Immature natural killer cell (primary cell): ENCODE measurements at regions not wholly inside any gene's neighbourhood (a gene's known extent, or its start where the extent isn't known, plus 50 kb on each side); places are given as distances from the start of the nearest gene placed in this dataset.
A peak's percentile ranks its signal among the peaks of the same experiment; 100 is the strongest.
"Not testable (repeated sequence)": the region's sequence is repeated elsewhere in the genome, so short reads cannot be mapped to it uniquely, and the experiment has no call there.

Source experiments
- DNase-seq, 3 donors: peaks; one replicate each; pipeline ENCODE4 v3.0.0; 2022; ENCODE audit warnings: mixed read lengths in 1 of 3
- H3K27ac Mint-ChIP-seq, 6 donors: one replicate each; pipeline ENCODE4 v1.8.0; 2020; ENCODE audit warnings: mixed read lengths in 6 of 6, mild to moderate bottlenecking in 5 of 6, inconsistent platforms in 4 of 6, moderate library complexity in 3 of 6
- H3K27me3 Mint-ChIP-seq, 3 donors: one replicate each; pipeline ENCODE4 v1.8.0; 2020 to 2021; ENCODE audit warnings: low read depth in 3 of 3, mild to moderate bottlenecking in 3 of 3, mixed read lengths in 3 of 3, moderate library complexity in 3 of 3, inconsistent platforms in 1 of 3
- H3K36me3 Mint-ChIP-seq, 3 donors: one replicate each; pipeline ENCODE4 v1.8.0; 2020; ENCODE audit warnings: mixed read lengths in 3 of 3, inconsistent platforms in 2 of 3, mild to moderate bottlenecking in 2 of 3
- H3K4me1 Mint-ChIP-seq, 2 donors: one replicate each; pipeline ENCODE4 v1.8.0; 2020; ENCODE audit warnings: inconsistent platforms in 2 of 2, mild to moderate bottlenecking in 2 of 2, mixed read lengths in 2 of 2, moderate library complexity in 1 of 2
- H3K4me3 Mint-ChIP-seq, 5 donors: one replicate each; pipeline ENCODE4 v1.8.0; 2020; ENCODE audit warnings: mild to moderate bottlenecking in 5 of 5, mixed read lengths in 5 of 5, inconsistent platforms in 3 of 5, moderate library complexity in 3 of 5
- H3K9me3 Mint-ChIP-seq, 6 donors: one replicate each; pipeline ENCODE4 v1.8.0; 2020; ENCODE audit warnings: mild to moderate bottlenecking in 6 of 6, mixed read lengths in 6 of 6, inconsistent platforms in 4 of 6, moderate library complexity in 3 of 6

DNA sequence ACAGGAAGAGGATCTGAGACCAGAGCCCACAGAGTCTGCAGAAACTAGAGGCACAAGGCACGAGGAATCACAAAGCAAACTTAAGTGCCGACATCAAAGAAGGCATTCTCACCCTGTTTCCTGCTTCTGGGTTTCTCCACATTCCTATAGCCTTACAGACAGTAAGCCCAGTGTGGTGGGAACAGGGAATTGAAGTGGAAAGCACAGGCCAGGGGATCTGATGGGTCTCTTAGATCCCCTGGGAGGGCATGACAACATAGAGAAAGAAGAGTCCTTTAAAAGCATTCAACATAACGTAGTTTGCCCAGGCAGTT, 75.6 kb upstream of the FRMD6 start:
- Mint-ChIP-seq H3K36me3 (no peaks in the 10 kb centered on the region), H3K4me1 (peaks cover 15 to 23% of the 10 kb centered on the region in 2 donors), H3K27me3 (peaks cover 7 to 13% (median 8%) of the 10 kb centered on the region in 3 donors), H3K9me3 (no peaks in the 10 kb centered on the region), H3K4me3 (no peak overlapping the region), H3K27ac (no peak overlapping the region)
- no peak for DNase-seq

DNA sequence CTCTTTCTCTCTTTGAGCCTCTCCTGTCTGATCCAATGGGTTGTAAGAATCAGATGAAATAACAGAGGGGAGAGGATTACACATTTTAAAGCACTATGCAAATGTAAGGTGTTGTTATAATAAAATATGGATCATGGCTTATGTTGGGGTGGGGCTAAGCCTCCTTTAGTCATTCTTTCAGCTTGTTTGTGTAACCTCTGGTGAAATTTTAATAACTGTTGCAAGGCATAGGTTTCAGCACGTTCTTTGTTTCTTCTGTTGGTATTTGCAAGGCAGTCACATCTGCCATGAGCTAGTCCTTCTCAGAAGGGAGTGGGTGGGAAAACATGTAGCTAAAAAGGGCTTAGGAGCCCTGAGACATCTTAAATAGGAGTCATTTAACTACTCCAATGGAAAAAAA, 74.8 kb upstream of the FRMD6 start:
- no peak overlapping the region for H3K27ac Mint-ChIP-seq
- H3K27me3 Mint-ChIP-seq = peaks cover 9 to 12% (median 9%) of the 10 kb centered on the region in 3 donors
- H3K4me3 Mint-ChIP-seq = no peak overlapping the region
- peaks cover 15 to 23% of the 10 kb centered on the region in 2 donors for H3K4me1 Mint-ChIP-seq
- no peaks in the 10 kb centered on the region for H3K9me3 Mint-ChIP-seq
- no peaks in the 10 kb centered on the region for H3K36me3 Mint-ChIP-seq
- no peak for DNase-seq

DNA sequence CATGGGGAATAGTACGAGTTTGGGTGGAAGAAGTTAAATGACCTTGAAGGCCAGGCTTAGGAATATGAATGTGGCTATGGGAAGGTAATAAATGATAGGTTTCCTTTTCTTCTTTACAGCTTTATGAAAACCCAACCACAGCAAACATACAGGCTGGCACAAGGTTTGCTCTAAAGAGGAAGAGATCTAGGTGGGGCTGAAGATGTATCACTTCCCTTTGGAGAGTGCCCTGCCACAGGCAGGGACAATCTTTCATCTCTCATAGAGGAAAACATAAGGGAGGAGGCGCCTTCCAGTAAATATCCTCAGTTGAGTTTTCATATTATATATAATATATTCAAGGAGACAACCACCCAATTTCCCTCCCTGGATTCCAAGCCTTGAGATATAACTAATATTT, 72.9 kb upstream of the FRMD6 start:
- H3K4me3 Mint-ChIP-seq = no peak overlapping the region
- peaks cover 6 to 12% (median 6%) of the 10 kb centered on the region in 3 donors for H3K27me3 Mint-ChIP-seq
- no peak for DNase-seq
- peaks cover 3 to 7% of the 10 kb centered on the region in 2 donors for H3K4me1 Mint-ChIP-seq
- no peaks in the 10 kb centered on the region for H3K9me3 Mint-ChIP-seq
- H3K36me3 Mint-ChIP-seq = no peaks in the 10 kb centered on the region
- no peak overlapping the region for H3K27ac Mint-ChIP-seq

DNA sequence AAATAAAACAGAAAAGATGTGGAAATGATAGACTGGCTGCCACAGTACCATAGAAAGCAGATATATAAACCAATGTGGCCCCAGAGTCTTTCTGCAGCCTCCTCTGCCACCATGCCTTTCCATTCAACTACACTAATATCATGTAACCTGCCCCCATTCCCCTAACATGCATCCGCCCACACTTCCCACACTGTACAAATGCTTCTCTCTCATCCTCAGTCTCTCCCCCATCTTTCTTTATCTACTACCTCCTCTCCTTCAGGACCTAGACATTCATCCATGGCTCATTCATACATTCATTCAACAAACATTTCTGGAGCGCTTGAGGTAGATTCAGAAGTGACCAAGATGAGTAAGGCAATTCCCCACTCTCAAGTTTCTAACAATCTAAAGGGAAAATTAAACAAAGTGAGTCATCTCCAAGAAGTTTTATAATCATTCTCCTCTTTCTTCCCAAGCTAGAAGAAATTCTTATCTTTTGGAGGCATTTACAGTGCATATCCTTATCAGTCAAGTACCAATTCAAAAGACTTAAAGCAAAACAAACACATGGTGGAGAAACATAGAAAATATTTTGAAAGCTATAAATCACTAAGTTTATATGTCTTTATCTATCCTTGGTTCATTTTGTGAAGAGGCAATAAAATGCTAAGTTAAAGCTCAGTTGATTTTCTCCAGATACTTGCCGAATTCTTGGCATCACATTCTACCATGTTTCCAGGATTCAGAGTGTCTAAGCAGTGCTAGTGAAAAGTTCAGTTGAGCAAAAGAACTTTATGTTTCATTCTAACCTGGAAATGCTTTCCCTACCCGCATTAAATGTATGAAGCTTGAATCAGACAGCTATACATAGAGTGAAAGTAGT, 70.5 kb upstream of the FRMD6 start:
- Mint-ChIP-seq H3K27ac (no peak overlapping the region), H3K4me3 (no peak overlapping the region), H3K9me3 (no peaks in the 10 kb centered on the region), H3K36me3 (no peaks in the 10 kb centered on the region), H3K27me3 (peaks cover 3 to 8% (median 5%) of the 10 kb centered on the region in 3 donors), H3K4me1 (no peaks in the 10 kb centered on the region)
- DNase-seq = no peak

DNA sequence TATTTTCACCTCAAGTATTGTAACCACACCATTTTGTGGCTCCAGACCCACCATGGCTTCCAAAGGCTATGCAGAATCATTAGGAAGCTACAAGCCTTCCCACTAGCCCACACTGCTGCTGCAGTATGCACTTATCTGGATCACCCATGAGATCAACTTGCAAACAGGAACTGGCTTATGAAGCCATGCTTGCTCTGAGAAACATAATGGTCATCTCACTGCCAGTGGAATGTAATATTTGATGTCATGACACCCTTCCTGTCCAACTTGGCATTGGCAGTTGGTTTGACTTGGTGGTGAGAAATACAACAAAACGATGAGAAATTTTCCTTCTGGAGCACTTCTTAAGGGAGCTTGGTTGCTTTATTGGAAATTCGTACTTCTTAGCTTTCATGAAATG, 69.3 kb upstream of the FRMD6 start:
- Mint-ChIP-seq H3K27me3 (peaks cover 3 to 8% (median 5%) of the 10 kb centered on the region in 3 donors), H3K27ac (no peak overlapping the region), H3K9me3 (no peaks in the 10 kb centered on the region), H3K36me3 (no peaks in the 10 kb centered on the region), H3K4me1 (no peaks in the 10 kb centered on the region), H3K4me3 (no peak overlapping the region)
- DNase-seq = no peak

DNA sequence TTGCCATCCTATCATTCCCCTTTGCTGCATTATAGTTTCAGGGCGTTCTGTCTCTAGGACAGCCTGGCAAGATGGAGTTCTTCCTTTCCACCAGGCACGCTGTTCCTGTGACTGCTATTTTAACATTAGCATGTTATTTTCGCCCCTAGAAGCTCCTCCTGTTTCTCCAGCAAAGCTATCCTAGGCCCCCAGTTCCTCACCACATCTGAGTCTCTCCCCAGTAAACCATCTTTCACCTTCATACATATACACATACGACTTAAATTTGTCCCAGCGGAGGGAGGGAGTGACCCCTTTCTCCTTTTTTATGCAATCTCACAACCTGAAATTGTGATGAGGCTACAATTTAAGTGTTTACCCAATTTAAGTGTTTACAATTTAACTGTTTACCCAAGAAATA, 66.7 kb upstream of the FRMD6 start:
- H3K27me3 Mint-ChIP-seq = peaks cover 3 to 5% (median 5%) of the 10 kb centered on the region in 3 donors
- no peaks in the 10 kb centered on the region for H3K36me3 Mint-ChIP-seq
- H3K27ac Mint-ChIP-seq = no peak overlapping the region
- no peak overlapping the region for H3K4me3 Mint-ChIP-seq
- peaks cover 0 to 2% (median 0%) of the 10 kb centered on the region in 6 donors for H3K9me3 Mint-ChIP-seq
- H3K4me1 Mint-ChIP-seq = no peaks in the 10 kb centered on the region
- no peak for DNase-seq

DNA sequence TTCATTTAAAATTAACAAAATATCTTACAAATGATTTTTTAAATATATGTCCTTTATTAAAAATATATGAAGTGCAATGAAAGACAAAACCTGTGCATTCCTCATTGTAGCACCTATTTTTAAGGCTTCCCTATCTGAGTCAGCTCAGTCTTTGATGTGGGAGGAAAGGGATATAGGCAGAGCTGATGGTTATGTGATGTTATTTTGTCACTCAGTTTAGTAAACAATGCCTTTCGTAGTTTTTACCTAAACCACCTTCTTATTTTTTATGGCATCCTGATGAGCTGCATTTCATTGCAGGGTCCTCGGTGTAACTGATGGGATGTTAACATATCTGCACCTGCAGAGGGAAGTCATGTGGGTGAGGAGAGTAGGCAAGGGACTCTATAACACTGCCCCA, 58.9 kb upstream of the FRMD6 start:
- Mint-ChIP-seq H3K4me1 (peaks cover 33 to 39% of the 10 kb centered on the region in 2 donors), H3K27ac (peak overlapping the region in 5 of 6 donors; percentile 7 to 76 (median 57)), H3K9me3 (peaks cover 0 to 4% (median 0%) of the 10 kb centered on the region in 6 donors), H3K36me3 (no peaks in the 10 kb centered on the region), H3K4me3 (no peak overlapping the region), H3K27me3 (peaks cover 11 to 18% (median 17%) of the 10 kb centered on the region in 3 donors)
- peak in 2 of 3 donors; percentile 11 to 19 for DNase-seq

DNA sequence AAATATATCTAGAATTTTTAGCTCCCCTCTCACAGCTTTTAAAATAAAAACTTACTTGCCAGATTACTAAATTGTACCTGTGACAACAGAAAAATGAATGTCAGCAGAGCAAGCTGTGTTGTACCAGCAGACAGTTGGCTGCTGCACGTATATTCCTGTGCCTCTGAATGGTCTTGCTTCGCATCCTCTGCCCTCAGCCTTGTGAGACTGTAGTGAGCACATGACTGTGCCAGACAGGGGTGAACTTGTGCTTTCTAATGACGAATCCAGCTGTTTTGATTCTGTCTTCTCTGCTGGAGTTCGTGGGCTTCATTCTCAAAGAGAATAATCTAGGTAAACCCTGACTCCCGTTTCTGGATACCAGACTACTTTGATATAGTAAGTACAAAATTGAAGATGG, 58.3 kb upstream of the FRMD6 start:
- Mint-ChIP-seq H3K4me3 (no peak overlapping the region), H3K4me1 (peaks cover 35 to 43% of the 10 kb centered on the region in 2 donors), H3K27ac (peak overlapping the region in 4 of 6 donors; percentile 22 to 76 (median 64)), H3K27me3 (peaks cover 11 to 18% (median 17%) of the 10 kb centered on the region in 3 donors), H3K36me3 (no peaks in the 10 kb centered on the region), H3K9me3 (peaks cover 0 to 4% (median 0%) of the 10 kb centered on the region in 6 donors)
- peak in 2 of 3 donors; percentile 34 to 51 for DNase-seq

DNA sequence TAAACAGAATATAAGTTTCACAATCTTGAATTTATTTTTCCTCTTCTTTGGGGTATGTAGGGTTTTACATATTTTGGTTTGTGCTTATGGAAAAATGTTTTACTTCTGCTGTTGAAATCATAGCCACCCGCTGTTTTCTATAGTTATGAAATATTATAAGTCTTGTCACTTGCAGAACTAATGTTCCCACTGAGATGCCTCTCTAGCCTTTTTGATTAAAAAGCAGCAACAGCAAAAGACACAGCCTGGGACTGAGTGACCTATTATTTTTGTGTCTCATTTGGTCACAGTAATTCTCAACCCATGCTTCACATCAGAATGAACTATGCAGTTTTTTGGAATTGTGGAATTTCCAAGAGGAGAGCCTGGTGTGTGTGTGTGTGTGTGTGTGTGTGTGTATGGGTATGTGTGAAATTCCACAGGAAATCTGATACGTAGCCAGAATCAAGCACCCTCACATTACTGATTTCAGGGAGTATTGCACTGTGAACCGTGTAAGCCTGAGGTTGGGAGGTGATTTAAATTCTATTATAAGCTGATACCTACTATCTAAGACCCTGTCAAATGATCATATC, 55.7 kb upstream of the FRMD6 start:
- H3K27me3 Mint-ChIP-seq = peaks cover 10 to 14% (median 11%) of the 10 kb centered on the region in 3 donors
- no peak for DNase-seq
- peaks cover 44 to 52% of the 10 kb centered on the region in 2 donors for H3K4me1 Mint-ChIP-seq
- H3K4me3 Mint-ChIP-seq = peak overlapping the region; percentile 1 to 53 (median 18)
- H3K36me3 Mint-ChIP-seq = no peaks in the 10 kb centered on the region
- peaks cover 0 to 2% (median 0%) of the 10 kb centered on the region in 6 donors for H3K9me3 Mint-ChIP-seq
- peak overlapping the region; percentile 48 to 87 (median 80) for H3K27ac Mint-ChIP-seq

DNA sequence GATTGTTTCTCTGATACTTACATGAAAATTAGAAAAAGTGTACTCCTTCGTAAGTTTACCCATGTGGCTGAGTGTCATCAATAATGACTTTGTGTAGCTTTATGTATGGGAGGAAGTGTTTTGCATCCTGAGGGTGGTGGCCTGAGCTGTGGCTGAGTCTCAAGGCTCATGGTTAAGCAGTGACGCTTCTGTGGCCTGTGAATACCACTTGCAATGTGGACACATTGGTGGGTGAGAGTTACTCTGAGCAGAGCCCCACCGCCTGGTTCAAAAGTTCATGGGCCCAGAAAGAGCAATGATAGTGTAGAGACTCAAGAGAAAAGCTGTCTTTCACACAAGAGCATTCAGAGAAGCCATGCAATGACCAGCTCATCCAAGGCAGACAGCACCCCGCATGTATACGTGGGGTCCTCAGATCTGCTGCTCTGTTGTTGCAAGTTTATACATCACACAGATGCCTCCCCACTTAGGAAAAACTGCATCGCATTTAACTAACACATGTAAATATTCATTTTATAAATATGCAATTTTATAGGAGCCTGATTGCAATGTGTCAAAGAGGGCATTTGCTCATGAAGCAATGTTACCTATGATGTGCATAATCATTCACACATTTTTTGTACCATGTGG, 55.1 kb upstream of the FRMD6 start:
- Mint-ChIP-seq H3K4me3 (peak overlapping the region; percentile 14 to 53 (median 38)), H3K36me3 (no peaks in the 10 kb centered on the region), H3K9me3 (peaks cover 0 to 2% (median 0%) of the 10 kb centered on the region in 6 donors), H3K27ac (peak overlapping the region; percentile 48 to 87 (median 80)), H3K27me3 (peaks cover 9 to 14% (median 11%) of the 10 kb centered on the region in 3 donors), H3K4me1 (peaks cover 44 to 52% of the 10 kb centered on the region in 2 donors)
- peak; percentile 89 to 91 (median 89) for DNase-seq

DNA sequence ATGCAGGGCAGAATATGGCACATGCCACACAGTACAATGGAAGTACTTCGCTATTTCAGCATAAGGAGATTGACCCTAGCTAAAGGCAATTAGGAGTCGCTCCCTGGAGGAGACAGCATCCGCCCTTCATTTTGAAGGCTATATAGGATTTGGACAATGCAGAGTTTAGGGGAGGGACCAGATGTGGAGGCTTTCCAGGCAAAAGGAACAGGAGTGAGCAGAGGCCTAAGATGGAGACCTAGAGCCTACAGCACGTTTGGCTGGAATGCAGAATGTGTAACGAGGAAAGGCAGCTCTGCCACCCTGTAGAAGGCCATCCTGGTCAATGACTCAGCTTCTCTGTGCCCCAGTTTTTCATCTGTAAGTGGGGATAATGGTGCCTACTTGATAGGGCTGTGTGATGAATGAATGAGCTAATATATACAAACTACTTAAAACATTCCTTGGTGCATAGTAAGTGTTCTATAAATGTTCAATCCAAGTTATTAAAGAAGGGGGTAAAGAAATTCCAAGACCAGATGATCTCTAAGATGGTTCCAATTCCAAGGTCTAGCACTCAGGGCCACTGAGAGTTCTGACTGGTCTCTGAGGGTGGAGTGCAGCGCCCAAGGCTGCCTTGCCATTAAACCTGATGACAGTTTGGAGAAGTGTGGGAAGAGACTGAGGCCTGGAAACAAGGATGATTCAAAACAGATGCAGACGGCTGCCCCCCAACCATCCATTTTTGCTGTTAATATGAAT, 54.3 kb upstream of the FRMD6 start:
- peak overlapping the region in 5 of 6 donors; percentile 78 to 87 (median 81) for H3K27ac Mint-ChIP-seq
- H3K36me3 Mint-ChIP-seq = no peaks in the 10 kb centered on the region
- H3K27me3 Mint-ChIP-seq = peaks cover 10 to 16% (median 14%) of the 10 kb centered on the region in 3 donors
- H3K9me3 Mint-ChIP-seq = peaks cover 0 to 2% (median 0%) of the 10 kb centered on the region in 6 donors
- peaks cover 44 to 52% of the 10 kb centered on the region in 2 donors for H3K4me1 Mint-ChIP-seq
- peak overlapping the region in 4 of 5 donors; percentile 38 to 53 (median 40) for H3K4me3 Mint-ChIP-seq
- DNase-seq = no peak

DNA sequence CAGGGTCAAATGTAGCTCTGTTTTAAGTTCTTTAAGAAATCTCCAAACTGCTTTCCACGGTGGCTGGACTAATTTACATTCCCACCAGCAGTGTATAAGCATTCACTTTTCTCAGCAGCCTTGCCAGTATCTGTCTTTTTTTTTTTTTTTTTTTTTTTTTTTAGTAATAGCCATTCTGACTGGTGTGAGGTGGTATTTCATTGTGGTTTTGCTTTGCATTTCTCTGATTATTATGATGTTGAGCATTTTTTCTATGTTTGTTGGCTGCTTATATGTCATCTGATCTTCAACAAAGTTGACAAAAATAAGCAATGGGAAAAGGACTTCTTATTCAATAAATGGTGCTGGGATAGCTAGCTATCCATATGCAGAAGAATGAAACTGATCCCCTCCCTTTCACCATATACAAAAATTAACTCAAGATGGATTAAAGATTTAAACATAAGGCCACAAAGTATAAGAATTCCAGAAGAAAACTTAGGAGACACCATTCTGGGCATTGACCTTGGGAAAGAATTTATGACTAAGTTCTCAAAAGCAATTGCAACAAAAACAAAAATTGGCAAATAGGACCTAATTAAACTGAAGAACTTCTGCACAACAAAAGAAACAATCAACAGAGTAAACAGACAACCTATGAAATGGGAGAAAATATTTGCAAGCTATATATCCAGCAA, 52.6 kb upstream of the FRMD6 start:
- H3K27me3 Mint-ChIP-seq = peaks cover 14 to 20% (median 15%) of the 10 kb centered on the region in 3 donors

DNA sequence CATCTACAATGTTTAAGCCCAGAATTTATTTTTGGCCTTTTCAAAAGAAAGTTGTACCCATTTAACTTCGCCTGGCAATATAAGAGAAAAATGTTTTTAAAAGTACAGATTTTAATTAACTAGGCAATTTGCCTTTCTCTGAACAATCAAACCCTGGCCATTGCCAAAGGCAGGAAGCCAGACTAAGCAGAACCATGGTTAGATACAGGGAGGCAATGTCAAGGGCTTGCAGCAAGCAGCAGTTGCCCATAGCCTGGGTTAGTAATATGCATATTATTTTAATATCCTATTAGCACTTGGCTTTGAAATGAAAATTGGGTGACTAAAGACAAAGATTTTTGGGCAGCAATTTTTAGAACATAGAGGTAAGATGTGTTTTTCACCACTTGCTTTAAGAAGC, 51.1 kb upstream of the FRMD6 start:
- no peaks in the 10 kb centered on the region for H3K36me3 Mint-ChIP-seq
- peaks cover 33 to 41% of the 10 kb centered on the region in 2 donors for H3K4me1 Mint-ChIP-seq
- no peak overlapping the region for H3K27ac Mint-ChIP-seq
- peaks cover 9 to 23% (median 19%) of the 10 kb centered on the region in 3 donors for H3K27me3 Mint-ChIP-seq
- no peak for DNase-seq
- no peak overlapping the region for H3K4me3 Mint-ChIP-seq
- no peaks in the 10 kb centered on the region for H3K9me3 Mint-ChIP-seq

More for the DNA sequence above, 52.6 kb upstream of the FRMD6 start:
- Mint-ChIP-seq H3K27ac (peak overlapping the region in 4 of 6 donors; percentile 5 to 68 (median 20)), H3K4me3 (peak overlapping the region in 1 of 5 donors; percentile 30), H3K4me1 (peaks cover 36 to 41% of the 10 kb centered on the region in 2 donors)
- DNase-seq, H3K9me3 Mint-ChIP-seq, H3K36me3 Mint-ChIP-seq: not testable (repeated sequence)
